ENCODE measurements at regions not wholly inside any gene's neighbourhood (a gene's known extent, or its start where the extent isn't known, plus 50 kb on each side); places are given as distances from the start of the nearest gene placed in this dataset.

DNA sequence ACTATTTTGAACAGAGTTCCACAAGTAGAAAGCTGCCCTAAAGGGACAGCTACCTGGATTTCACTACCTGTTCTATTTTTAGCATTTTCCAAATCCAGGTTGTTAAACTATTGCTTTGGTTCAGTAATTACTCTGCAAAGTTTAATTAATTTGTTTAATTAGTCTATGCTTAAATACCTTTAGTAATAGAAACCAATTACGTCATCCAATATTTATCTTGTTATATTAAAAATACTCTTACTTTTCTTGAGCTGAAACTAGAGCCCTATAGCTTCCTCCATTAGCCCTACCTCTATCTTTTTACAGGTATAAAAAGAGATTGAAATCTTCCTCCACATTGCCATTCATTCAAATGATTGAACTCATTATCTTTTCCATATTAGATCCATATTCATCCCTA is 514.6 kb downstream of the DSC3 start:
- no peak for DNase-seq (ENCODE audit: low spot score)

- no peak for DNase-seq (ENCODE audit: low spot score)
Measured at GRCh38 chr18:30527226-30527625, 515.3 kb downstream of the DSC3 start.

DNA sequence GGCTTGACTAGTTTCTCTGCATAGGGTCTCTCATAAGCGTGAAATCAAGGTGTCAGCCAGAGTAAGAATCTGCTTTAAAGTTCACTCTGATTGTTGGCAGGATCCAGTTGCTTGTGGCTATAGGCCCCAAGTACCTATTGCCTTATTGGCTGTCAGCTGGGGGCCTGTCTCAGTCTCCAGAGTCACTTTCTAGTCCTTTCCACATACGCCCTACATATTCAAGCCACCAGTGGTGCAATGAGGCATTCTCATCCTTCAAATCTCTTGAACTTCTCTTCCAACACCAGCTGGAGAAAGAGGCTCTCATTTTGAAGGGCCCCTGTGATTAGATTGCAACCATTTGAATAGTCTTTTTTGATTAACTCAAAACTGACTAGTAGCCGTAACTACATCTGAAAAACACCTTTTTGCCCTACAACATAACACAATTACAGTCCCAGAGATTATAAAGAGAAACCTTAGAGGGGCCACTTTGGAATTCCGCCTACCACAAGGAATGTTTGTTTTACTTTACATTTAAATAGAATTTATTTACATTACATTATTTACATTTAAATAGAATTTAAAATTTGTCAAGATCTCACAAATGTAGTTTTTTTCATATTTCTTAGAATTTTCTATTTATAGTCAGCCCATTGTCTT is 520.1 kb downstream of the DSC3 start:
- DNase-seq (ENCODE audit: low spot score), result no peak

DNA sequence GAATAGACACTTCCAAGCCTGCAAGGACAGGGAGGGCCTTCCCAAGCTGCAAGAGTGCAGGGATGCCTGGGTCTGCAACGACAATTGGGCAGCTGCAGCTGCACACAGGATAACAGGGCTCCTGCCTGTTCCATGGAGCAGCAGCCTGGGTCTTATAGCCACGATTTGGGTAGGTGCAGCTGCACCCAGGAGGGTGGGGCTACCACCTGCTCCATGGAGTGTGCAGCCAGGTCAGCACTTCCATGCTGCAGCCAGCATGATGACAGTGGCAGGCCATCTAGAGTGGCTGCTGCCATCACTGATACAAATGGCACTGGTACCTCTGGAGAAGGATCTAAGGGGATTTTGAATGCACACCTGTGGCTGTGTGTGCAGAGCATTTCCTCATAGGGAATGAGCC is 528.5 kb downstream of the DSC3 start:
- no peak for DNase-seq (ENCODE audit: low spot score)

GRCh38 chr18:30512872-30513271 is 529.7 kb downstream of the DSC3 start:
- DNase-seq (ENCODE audit: low spot score), result no peak

DNA sequence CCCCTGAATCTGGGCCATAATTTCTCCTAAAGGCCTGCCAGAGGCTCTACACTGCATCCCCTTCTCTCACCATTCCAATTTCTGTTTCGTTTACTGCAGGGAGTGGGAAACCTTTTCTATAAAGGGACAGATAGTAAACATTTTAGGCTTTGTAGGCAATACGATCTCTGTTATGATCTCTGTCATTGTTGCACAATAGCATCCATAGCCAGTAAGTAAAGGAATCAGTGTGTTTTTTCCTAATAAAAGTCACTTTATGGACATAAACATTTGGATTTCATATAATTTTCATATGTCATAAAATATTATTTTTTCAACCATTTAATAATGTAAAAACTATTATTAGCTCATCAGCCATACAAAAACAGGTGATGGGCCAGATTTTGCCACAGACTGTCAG is 531.7 kb downstream of the DSC3 start:
- DNase-seq (ENCODE audit: low spot score), result no peak

- no peak for DNase-seq (ENCODE audit: low spot score)
Measured at GRCh38 chr18:30501594-30501993, 540.9 kb downstream of the DSC3 start.

DNA sequence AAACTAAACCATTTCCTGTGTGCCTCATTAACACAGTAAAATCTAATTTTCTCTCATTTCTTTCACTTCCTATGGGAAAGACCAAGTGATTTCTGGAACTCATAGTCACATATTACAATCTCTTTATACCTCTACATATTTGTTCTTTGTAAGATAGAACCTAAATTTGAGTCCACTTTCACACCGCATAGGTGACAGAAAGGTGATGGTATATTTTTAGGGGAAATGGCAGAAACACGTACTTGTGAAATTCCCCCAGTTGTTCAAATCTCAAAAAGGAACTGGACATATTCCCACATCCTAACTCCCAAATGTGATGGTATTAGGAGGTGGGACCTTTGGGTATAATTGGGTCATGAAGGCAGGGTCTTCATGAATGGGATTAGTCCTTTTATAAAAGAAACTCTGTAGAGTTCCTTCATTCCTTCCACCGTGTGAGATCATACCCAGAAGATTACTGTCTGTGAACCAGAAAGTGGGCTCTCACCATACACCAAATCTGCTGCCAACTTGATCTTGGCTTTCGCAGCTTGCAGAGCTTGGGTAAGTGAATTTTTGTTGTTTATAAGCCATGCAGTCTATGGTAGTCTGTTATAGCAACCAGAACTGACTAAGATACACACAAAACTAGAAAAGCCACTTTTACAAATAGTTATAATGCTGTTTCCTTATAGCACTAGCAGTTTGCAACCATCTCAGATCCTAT is 542.1 kb downstream of the DSC3 start:
- no peak for DNase-seq (ENCODE audit: low spot score)

DNA sequence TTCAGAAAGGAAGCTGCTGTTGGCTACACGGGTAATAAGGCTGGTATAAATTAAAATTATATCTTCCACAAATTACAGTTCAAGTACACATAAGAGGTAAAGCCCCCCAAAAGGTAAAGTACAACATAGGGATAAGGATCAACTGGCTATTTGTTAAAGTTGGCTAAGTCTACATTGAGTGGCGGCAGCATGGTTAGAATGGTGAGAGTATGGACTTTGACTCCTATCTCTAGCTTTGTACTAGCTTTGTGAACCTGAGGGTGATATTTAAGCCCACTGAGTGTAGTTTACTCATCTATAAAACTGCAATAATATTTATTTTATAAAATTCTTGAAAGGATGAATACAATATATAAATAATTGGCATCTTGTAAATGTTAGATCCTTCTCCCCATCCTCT is 542.8 kb downstream of the DSC3 start:
- no peak for DNase-seq (ENCODE audit: low spot score)

DNA sequence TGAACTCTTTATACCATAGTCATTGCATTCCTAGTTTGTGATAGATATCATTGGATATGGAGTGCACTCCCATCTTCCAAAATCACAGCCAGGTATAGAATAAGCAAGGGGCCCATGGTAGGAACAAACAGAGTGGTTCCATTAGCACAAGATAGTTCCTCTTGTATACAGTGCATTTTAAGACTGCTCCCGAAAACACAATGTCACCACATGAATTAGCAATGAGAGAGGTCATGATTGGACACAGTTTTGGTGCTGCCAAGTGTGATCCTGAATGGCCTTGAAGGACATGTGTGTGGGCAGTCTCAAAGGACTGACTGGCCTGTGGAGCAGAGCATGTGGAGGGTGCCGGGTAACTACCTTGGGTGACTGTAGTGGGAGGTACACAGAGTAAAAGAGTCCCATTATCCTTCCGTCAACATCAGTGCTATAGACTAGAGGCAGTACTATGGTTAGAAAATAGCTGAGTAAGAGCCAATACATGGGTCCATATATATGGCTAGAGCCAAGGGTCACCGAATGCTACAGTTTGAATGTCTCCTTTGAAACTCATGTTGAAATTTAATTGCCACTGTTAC is 549.9 kb downstream of the DSC3 start:
- no peak for DNase-seq (ENCODE audit: low spot score)

DNA sequence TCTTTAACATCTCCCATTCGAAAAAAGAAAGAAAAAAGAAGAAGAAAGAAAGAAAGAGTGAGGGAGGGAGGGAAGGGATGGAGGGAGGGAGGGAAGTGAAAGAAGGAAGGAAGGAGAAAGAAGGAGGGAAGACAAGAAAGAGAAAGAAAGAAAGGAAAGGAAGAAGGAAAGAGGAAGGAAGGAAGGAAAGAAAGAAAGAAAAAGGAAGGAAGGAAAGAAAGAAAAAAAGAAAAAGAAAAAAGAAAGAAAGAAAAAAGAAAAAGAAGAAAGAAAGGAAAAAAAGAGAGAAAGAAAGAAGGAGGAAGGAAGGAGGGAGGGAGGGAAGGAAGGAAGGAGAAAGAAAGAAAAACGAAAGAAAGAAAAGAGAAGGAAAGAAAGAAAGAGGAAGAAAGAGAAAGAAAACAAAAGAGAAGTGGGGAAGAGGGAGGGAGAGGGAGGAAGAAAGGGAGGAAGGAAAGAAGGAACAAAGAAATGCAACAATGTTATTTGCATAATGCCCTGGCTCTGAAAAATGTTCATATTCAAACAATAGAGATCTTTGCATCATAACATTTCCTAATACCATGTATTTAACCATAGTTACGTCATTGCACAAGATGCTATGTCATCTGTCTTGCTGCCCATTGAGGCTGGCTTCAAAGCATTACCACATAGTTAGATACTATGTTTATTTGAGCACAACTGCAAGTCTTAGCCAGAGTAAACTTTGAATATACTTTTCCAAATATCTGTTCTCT is 550.6 kb downstream of the DSC3 start:
- DNase-seq (ENCODE audit: low spot score), result no peak

GRCh38 chr18:30489890-30490643 is 552.5 kb downstream of the DSC3 start:
- DNase-seq (ENCODE audit: low spot score), result no peak

DNA sequence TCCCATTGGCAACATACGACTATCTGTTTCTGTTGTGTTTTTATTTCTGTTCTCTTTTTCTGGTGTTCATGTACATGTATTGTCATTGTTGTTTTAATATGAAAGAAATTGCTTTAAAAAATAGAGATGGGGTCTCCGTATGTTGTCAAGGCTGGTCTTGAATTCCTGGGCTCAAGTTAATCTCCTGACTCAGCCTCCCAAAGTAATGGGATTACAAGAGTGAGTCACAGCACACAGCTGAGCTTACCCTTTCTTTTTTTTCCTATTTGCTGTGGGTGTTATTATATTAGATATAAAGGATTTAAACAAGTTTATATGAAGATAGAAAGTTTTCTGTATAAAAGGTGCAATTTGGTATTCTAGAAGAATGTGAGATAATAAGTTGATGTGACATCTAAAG is 554.6 kb downstream of the DSC3 start:
- DNase-seq (ENCODE audit: low spot score), result no peak

DNA sequence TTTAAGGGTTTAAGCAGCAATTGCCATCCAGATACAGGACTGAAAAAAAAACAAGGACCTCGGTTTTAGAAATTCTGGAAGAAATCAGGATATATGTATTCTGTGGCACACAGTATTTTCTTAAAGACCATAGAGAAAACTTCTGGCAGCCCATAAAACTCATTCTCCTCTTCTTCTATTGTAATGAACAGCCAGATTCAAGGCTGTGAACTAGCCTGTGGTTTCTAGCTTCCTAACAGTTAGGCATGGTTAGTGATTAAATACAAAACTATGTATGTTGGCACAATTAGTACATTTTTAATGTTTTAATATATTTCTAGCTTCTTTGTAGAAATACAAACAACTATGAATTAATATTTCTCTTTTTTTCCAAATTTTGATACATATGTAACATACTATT is 555.7 kb downstream of the DSC3 start:
- DNase-seq (ENCODE audit: low spot score), result no peak

DNA sequence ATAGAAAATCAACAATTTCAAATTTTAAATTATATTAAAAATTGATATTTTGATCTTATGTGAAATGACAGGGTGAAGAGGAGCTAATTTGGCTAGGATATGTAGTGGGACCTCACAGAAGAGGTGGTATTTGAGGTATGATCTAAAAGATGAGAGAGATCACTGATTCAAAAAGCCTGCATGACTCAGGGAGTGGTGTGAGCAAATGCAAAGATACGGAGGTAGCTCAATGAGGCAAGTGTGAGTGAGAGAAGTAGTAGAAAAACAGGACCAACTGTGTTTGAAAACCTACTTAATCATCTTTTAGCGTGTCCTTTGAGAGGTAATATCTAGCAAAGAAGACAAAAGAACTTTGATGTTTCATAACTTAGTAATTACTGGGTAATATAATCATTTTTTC is 557.5 kb downstream of the DSC3 start:
- DNase-seq (ENCODE audit: low spot score), result no peak

- DNase-seq (ENCODE audit: low spot score), result no peak
Measured at GRCh38 chr18:30481871-30482270, 560.7 kb downstream of the DSC3 start.

DNA sequence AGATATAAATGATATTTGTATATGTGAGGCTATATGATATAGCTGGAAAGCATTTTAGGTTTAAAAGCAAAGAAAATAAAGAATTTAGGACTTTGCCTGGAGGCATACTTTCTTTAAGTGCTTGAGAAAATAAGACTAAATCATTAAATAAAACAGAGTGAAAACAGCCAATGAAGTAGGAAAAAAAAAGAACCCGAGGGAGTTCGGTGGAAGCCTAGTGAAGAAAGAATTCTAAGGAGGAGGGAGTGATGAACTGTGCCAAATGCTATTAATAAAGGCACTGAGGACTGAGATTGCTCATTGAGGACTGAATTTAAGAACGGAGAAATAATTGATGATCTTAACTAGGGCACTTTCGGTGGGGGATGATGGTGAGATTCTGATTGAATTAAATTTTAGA is 573.5 kb downstream of the DSC3 start:
- no peak for DNase-seq (ENCODE audit: low spot score)

- DNase-seq (ENCODE audit: low spot score), result no peak
Measured at GRCh38 chr18:30465096-30465495, 577.4 kb downstream of the DSC3 start.

GRCh38 chr18:30457156-30457555 is 585.4 kb downstream of the DSC3 start:
- DNase-seq (ENCODE audit: low spot score), result no peak

- DNase-seq (ENCODE audit: low spot score), result no peak
Measured at GRCh38 chr18:30455741-30456140, 586.8 kb downstream of the DSC3 start.

- DNase-seq (ENCODE audit: low spot score), result no peak
Measured at GRCh38 chr18:30454920-30455319, 587.6 kb downstream of the DSC3 start.

DNA sequence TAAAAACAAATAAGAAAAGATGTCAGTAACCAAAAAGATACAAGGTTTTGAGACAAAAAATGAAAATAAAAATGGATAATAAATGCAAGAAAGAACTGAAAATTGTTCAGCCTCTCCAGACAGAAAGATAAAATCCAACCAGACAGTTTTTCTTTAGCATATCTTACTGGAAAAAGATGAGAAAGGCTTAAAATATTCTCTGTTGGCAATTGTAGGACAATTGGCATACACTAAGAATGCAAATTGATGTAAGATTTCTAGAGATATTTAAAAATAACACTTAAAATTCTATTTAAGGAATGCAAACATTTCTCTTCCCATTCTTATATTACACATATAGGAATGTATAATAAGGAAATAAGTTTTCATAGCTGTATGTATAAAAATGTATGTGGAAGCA is 590.6 kb downstream of the DSC3 start:
- DNase-seq (ENCODE audit: low spot score), result no peak
